ENCODE measurements at regions not wholly inside any gene's neighbourhood (a gene's known extent, or its start where the extent isn't known, plus 50 kb on each side); places are given as distances from the start of the nearest gene placed in this dataset.

DNA sequence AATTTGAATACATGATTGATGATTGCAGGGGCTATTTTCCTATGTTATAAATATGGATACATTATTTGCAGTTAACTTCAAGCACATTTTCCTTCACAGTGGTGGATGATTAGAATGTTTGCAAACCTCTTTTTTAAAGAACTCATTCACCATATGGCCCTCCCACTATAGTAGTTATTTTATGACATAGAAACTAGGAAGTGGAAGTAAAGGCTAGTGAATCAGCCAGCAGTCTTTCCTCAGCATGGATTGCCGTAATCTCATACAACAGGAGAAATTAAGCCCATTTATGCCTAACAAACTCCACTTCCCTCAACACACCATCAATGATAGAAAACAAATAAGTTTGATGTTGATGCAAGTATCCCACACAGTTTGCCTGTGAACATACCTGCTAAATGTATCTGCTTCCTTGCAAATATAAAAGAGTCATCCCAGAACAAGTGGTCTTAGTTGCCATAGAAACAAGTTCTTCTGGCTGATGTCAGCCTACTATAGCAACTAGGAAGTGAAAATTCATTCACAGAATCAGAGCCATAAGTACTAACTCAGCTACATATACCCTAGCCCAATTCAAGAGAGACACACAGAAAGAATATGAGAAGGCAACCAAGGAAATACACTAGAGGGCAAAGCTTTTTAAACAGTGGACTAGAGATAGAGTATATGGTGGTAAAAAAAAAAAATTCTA is 100.9 kb upstream of the RADX start:
- no peak overlapping the region for H3K4me3 ChIP-seq (ENCODE audit: low read depth, low read length)
- TF ChIP-seq, protein P1, sequence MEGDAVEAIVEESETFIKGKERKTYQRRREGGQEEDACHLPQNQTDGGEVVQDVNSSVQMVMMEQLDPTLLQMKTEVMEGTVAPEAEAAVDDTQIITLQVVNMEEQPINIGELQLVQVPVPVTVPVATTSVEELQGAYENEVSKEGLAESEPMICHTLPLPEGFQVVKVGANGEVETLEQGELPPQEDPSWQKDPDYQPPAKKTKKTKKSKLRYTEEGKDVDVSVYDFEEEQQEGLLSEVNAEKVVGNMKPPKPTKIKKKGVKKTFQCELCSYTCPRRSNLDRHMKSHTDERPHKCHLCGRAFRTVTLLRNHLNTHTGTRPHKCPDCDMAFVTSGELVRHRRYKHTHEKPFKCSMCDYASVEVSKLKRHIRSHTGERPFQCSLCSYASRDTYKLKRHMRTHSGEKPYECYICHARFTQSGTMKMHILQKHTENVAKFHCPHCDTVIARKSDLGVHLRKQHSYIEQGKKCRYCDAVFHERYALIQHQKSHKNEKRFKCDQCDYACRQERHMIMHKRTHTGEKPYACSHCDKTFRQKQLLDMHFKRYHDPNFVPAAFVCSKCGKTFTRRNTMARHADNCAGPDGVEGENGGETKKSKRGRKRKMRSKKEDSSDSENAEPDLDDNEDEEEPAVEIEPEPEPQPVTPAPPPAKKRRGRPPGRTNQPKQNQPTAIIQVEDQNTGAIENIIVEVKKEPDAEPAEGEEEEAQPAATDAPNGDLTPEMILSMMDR (IDR thresholded peaks at IDR 0.05; ENCODE audit: low read depth, low read length) = no peak

All from WI38 (cell line).